ENCODE measurements at regions not wholly inside any gene's neighbourhood (a gene's known extent, or its start where the extent isn't known, plus 50 kb on each side); places are given as distances from the start of the nearest gene placed in this dataset.
"Not testable (repeated sequence)": the region's sequence is repeated elsewhere in the genome, so short reads cannot be mapped to it uniquely, and the experiment has no call there.

DNA sequence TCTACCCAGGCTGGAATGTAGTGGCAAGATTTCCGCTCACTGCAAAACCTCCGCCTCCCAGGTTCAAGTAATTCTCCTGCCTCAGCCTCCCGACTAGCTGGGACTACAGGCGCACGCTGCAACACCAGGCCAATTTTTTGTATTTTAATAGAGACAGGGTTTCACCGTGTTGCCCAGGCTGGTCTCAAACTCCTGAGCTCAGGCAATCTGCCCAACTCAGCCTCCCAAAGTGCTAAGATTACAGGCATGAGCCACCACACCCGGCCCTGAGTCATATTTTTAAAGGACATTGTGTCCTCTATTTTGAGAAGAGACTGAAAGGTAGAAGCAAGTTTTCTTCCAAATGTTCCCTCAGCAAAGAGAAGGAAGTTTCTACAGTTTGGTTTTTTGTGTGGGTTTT, 227.1 kb downstream of the KCTD12 start:
- DNase-seq (ENCODE audit: low read depth in 3 of 3), result not testable (repeated sequence)

DNA sequence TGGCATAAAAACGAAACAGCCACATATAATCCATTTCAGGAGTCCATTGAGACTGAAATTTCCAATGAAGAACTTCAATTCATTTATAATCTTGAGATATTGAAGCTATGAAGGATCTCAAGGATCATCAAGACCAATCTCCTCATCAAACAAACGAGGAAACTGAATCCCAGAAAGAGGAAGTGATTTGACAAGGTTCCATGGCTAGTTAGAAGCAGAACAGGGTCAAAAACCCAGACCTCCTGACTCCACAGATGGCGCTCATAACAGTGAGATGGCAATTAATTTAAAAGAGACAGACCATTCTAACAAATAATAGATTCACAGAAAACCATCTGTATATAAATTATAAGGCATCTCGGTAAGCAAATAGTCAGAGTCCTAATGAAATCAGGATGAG, 229.7 kb downstream of the KCTD12 start:
- DNase-seq (ENCODE audit: low read depth in 3 of 3), result no peak

DNA sequence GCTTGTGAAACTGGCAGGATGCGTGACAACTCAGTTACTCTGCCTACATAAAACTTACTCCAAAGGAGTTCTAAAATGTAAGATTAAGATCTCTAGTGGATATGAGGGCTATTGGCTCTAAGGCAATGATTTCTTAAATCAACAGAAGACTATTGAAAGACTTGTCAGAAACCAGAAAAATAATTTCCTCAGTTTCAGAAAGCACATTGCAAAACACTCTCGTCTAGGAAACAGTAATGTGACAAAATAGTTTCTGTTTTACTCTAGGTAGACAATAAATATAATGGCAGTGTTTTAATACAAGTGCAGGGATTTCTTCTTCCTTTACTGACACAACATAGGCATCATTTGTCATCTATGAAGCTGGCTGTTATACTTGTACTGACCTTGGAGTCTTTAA, 230.1 kb downstream of the KCTD12 start:
- no peak for DNase-seq (ENCODE audit: low read depth in 3 of 3)

DNA sequence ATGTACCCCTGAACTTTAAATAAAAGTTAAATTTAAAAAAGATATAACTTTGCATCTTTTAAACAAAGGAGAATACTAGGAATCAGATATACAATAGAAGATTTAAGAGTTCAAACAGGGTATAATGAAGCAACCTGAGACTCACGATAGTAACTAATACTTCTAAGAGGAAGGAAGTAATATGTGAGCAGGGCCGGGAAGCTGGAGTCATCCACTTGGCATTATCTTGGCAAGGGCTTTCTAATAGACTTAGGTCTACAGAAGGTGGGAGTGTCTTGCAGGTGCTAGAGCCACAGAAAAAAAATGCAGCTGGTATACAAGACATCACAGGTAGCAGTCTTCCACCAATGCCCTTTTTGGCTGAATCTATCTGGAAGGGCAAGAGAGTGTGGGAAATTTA, 231.9 kb downstream of the KCTD12 start:
- DNase-seq (ENCODE audit: low read depth in 3 of 3), result no peak

DNA sequence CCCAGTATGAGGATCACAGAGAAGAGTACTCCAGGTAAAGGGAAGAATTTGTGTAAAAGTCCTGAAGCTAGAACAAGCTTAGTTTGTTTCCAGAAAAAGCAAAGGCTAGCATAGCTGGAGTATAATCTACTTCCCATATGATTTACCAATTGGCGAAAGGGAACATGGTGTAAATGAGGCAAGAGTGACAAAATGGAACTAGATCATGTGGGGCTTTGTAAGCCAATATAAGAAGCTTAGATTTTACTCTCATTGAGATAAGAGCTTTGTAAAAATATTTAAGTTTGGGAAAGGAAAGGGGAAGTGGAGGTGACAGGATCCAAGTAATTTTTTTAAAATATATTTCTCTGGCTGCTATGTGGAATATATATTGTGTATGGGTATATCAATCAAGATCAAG, 234.9 kb downstream of the KCTD12 start:
- no peak for DNase-seq (ENCODE audit: low read depth in 3 of 3)

DNA sequence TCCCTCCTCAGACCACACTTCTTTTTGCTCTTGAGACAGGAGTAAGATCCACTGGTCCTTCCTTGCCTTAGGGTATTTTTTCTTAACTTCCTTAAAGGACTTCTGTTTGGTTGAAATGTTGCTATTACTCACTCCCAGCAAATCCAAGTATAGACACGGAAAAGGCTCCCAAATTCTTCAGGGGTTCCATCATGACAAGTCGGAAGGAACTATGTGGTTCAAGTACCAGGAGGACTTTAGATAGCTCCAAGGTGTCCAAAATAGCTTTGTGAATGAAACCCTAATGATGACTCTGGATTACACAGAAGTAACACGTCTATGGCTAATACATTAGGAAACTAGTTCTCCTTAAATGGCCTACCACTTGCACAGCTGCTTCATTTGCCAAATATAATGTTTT, 238.7 kb downstream of the KCTD12 start:
- DNase-seq (ENCODE audit: low read depth in 3 of 3), result no peak

DNA sequence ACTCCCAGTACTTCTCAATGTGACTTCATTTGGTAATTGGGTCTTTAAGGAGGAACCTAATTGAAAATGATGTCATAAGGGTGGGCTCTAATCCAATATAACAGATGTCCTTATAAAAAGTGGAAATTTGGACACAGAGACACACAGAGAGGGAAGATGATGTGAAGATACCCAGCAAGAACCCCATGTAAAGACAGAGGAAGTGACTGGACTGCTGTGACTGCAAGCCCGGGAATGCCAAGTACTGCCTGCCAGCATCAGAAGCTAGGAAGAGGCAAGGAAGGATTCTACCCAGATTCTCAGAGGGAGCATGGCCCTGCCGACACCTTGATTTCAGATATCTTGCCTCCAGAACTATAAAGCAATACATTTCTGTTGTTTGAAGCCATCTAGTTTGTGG, 239.3 kb downstream of the KCTD12 start:
- DNase-seq (ENCODE audit: low read depth in 3 of 3), result no peak

DNA sequence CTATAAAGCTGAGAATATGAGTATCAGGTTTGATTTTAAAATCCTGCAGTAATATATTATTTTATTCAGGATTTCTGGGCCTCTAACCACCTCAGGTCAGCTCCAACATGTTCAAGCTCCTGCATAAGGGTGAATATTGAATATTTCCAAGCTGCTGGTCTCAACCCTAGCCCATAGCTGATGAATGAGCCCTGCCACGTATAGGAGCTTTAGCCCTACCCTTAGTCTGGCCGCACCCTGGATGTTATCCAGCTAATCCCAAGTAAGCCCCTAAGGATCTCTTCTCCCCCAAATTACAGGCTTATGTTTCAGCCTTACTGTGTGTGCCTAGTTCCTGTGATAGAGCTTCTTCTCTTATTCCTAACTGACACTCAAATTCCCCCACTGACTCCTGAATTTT, 240.6 kb downstream of the KCTD12 start:
- no peak for DNase-seq (ENCODE audit: low read depth in 3 of 3)

DNA sequence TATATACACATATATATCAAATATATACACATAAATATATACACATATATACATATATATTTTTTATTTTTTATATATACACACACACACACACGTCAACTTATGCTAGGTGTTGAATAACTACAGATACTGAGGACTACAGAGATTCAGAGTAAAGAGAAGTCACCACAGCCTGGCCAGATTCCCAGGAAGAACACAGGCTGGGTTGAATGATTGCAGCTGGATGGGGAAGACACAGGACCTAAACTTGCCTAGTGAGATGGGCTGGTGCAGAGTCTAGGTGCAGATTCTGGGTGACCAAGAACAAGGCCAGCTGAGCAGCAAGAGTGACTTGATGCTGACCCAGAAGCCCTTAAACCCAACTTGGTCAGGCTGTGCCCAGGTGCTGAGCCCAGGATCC, 241.3 kb downstream of the KCTD12 start:
- no peak for DNase-seq (ENCODE audit: low read depth in 3 of 3)

DNA sequence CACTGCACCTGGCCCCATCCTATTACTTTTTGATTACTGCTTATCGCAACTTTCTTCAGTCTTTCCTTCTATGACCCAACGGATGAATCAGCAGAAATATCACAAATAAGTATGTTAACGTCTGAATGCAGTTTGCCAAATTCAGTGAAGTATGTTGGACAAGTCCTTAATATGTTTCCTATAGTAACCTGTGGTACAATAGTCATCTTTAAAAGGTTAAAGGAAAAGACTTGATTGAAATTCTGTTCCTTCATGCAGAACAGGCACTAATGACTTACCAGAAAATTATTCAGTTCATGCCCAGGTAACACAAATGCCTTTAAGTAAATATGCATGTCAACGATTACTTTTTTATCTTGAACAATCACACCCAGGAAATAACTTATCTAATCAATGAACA, 242.6 kb downstream of the KCTD12 start:
- no peak for DNase-seq (ENCODE audit: low read depth in 3 of 3)

DNA sequence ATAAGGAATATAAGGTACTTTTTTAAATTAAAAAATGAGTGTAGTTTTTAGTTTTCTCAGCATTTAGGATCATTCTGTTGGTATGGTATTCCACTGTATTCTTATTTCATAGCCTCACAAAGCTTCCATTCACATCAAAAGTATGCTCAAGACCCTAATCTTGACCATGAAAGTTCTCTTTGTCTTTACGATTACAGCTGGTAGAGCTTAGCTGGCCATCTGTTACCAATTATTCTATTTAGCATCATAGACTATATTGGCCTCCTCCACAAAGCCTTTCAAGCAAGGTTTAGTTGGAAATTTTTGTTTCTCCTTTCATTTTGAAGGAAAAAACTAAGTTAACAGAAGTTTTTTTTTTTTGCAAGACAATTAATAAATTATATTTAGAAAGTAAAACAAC, 245.1 kb downstream of the KCTD12 start:
- DNase-seq (ENCODE audit: low read depth in 3 of 3), result no peak

DNA sequence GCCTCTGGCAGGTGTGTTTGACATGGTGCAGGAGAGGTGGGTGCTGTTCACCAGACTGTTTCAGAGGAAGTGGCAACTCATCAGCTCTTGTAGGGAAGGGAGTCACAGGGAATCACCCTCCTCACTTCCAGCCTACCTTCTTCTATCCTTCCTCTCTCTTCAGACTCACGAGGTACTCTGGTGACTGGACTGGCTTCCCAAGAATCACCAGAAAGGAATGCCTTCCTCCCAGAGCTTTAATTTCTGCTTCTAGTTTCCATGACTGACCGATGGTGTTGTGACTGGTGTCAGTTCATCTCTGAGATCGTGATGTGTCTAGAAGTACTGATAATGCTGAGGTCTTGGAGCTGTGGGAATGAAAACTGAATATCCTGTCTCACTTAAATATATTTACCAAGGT, 247.3 kb downstream of the KCTD12 start:
- DNase-seq (ENCODE audit: low read depth in 3 of 3), result no peak

DNA sequence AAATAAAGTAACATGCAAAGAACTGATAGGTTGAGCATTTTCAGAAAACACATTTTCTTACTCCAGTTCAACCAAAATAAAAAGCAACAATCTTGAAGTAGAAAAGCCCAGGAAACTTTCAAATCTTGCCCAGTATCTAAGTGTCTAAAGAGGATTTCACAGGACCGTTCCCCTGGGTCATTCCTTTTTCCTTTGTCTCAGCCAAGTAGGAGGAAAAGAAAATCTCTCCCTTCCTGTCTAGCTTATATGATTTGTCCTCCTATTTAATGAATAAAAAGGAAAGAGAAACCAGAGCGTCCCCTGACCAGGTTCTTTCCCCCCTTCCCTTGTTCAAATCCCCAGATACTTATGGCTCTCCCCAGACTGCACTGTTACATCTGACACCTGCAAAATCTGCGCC, 248.0 kb downstream of the KCTD12 start:
- no peak for DNase-seq (ENCODE audit: low read depth in 3 of 3)

DNA sequence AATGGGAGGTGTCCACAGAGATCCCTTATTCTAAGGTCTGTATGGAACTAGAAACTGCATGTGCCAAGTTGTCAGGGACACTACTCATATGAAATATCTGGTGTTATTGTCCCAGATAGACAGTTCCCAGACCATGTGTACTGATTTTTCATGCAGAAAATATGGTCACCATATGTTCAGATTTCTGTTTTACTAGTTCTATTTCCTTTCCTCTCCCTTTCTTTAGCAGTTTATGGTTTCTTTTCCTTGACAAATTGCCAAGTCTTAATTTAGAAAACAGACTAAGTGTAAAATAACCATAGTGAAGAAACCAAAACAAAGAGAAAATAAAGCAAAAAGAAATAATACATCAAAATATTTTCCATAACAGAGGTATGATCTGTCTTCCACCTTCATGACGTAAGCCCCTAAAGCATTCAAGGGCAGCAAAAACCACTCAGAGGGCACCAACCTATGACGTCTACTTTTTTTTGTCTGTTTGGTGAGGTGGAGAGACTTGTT, 248.5 kb downstream of the KCTD12 start:
- no peak for DNase-seq (ENCODE audit: low read depth in 3 of 3)

DNA sequence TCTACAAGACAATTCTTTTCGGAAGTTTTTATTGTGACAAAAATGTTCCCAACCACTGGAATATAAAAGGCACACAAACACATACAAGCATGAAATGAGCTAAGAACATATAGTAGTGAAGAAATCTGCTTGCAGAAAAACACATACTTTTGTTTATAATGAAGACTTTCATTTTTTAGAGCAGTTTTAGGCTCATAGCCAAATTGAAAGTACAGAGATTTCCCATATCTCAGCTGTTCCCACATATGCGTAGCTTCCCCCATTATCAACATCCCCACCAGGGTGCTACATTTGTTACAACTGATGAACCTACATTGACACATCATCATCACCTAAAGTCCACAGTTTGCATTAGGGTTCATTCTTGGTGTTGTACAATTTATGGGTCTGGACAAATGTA, 249.4 kb downstream of the KCTD12 start:
- no peak for DNase-seq (ENCODE audit: low read depth in 3 of 3)

DNA sequence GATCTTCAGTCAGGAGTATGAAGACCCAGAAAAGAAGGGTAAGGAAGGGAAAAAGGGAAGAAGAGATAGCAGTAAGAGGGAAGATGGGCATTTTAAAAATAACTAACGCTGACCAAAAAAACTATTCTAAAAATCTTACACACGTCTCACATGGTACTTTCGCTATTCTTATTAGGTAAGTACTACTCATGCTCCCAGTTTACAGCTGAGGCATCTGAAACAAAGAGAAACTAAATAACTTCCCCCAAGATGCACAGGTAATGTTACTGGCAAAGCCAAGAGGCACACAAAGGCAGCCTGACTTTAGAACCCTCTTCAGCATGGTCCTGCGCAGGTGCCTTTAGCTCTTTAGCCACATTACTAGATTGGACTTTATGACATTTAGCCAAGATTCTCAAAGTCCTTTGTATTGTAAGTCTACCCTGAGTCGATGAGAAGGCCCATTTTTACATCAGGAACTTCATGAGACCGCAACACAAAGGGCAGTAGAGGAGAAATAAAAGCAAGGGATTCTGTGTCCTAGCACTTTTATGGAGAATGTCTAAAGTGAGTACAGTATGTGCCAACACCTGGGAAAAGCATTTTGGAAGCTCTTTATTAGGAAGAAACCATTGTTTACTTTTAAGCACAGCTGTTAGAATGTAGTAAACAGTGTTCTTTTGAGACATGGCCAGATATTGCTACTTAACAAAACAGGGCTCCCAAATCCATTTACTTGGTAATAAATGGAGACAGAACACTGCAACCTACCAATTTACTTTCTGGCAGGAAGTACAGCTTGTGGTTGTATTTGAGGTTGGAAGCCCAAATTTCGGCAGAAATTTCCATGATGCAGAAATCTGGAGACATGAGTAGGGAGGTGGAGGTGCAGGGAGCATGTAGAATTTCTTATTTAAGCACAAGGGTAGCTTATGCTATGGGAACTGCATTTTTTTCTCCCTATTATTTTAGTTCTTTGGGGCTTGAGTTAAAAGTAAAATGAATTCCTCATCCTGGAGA, 250.7 kb downstream of the KCTD12 start:
- DNase-seq (ENCODE audit: low read depth in 3 of 3), result no peak

DNA sequence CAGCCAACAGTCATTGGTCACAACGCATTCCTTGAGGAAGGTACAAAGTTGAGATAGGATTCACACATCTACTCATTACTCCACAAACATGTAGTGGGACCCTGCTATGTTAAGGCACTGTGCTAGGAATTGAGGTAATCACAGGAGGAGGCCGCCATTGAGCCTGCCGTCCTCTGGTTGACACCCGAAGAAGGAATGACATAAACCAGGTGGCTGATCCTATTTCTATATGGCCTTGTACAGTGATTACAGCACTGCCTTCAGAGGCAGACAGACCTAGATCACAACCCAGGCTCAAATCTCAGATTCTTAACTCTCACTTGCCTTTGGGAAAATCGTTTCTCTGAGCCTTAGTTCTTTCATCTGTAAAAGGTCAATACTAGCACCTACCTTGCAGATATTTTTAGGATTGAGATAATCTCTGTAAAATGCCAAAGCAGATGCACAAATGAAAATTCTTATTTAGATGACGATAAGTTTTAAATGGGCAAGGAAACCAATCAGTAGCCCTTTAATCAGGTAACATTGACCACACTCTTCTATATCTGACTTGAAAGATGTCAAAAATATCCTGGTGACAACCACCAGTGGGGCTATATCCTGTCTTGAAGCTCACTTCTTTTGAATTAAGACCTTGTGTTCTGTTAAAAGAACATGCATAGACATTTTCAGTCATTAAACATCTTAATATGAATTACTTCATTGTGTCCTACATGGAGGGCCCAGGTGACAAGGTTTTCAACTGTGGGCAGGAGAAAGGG, 251.6 kb downstream of the KCTD12 start:
- DNase-seq (ENCODE audit: low read depth in 3 of 3), result no peak

DNA sequence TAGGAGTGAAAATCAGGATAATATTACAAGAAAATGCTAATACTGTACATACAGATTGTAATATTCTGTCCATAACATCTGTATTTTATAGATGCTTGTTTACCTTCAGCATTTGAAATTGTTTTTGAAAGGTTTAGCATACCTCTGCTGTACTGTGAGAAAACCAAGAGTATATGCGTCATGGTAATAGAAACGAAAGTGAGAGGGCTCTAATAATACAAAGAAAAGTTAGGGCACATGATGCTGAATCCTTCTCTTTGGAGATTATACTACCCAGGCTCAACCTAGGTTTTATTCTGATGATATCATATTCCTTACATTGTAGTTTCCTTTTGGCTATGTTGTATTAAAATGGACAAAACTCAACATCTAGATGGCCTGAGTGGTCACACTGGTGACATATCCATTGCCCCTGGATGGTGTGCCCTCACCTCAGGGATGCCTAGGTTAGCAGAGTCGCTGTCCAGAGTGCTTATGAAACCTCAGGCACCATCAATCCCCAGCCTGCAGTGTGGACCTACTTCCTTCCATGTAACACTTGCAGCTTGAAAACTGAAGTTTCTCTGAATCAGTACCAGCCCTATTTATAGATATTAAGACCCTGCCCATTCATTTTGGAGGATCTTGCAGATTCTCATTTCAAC, 253.7 kb downstream of the KCTD12 start:
- no peak for DNase-seq (ENCODE audit: low read depth in 3 of 3)

DNA sequence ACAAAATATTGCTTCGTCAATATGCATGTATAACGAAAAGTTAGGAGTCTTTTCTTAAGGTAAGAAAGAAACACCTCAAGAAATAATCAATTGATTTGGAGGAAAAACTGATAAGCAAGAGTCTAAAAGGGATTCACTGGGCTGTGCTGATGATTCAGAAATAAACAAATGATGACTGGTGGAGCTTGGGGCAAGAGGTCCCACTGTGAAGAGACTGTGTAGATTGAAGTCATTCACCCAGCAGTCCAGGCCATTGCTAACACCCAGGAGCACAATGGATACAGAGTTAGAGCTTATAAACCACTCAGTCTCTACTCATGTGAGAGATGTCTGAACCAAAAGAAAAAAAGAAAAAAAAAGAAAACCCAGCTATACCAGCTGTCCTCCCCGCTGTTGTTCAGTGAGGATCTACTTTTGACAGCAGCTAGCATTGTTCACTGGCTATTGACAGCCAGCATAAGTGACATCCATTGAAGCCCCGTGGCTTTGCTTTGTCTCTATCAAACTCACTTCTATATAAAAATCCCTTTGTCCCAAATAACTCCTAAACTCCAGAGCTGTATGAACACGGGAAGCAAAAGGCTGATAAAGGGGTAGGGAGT, 255.5 kb downstream of the KCTD12 start:
- no peak for DNase-seq (ENCODE audit: low read depth in 3 of 3)

DNA sequence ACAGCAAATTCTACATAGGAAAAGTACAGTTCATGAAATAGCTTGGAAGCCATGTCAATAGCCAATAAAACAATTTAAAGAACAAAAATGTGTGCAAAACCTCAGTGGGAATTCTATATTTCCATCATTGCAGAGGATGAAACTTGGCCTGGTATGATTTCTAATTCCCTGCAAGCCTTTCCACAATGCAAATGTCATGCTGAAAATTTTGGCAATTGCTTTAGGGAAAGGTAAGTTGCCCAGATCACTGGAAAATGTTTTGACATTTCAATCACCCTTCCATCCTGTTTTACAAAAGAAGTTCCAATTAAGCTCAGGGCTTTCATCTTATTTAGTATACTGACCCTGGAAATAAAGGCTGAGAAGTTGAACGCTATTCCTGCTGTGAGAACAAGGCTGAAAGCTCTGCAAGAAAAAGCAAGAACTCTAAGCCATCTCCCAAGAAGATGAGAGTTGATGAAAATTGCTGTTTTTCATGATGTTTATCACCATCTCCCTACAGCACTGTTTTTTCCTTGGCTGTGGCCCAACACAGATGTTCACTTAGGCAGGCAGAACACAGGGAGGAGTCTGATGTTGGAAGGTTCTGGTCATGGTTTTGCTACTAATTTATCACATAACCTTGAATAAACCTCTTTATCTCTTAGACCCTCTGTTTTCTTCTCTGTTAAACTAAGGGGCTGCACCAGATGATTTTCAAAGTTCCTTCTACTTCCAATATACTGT, 263.7 kb downstream of the KCTD12 start:
- DNase-seq (ENCODE audit: low read depth in 3 of 3), result no peak

DNA sequence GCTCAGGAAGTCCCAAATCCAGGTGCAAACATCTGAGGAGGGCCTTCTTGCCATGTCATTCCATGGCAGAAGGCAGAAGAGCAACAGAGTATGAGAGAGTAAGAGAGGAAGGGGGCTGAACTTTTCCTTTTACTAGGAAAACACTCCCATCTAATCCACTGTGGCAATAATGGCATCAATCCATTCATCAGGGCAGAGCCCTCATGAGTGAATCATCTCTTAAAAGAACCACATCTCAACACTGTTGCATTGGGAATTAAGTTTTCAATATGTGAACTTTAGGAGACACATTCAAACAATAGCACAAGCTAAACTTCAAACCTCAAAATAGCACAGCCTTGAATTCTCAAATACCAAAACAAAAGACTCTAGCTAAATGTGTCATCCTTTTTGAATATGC, 264.5 kb downstream of the KCTD12 start:
- DNase-seq (ENCODE audit: low read depth in 3 of 3), result no peak

All from stimulated activated CD4-positive, alpha-beta T cell treated with anti-CD3 and anti-CD28 coated beads, TNF-alpha, amount 100 ng/mL, for 48 hours (primary cell).